Fibroblast of lung (primary cell): ENCODE measurements at regions not wholly inside any gene's neighbourhood (a gene's known extent, or its start where the extent isn't known, plus 50 kb on each side); places are given as distances from the start of the nearest gene placed in this dataset.

ENCODE experiments used
- CTCF ChIP-seq, 2 donors: IDR thresholded peaks in 1 of 2; conservative IDR thresholded peaks in 1 of 2; 1 replicate in 1 of 2; 2 replicates in 1 of 2; pipeline ENCODE4 v1.5.1; 2011 to 2012; ENCODE audit warnings: low read length in 2 of 2, control low read depth in 1 of 2, inconsistent platforms in 1 of 2, low read depth in 1 of 2, mild to moderate bottlenecking in 1 of 2
- EZH2 ChIP-seq: IDR thresholded peaks from 2 replicates; pipeline ENCODE4 v1.5.1; 2012; ENCODE audit warnings: low read length, control low read depth, mild to moderate bottlenecking; ENCODE audit errors: missing control alignments

- TF ChIP-seq CTCF (conservative IDR thresholded peaks at IDR 0.05 in 1 of 2, IDR thresholded peaks at IDR 0.05 in 1 of 2; ENCODE audit: low read depth in 1 of 2, low read length in 2 of 2): no peak
- TF ChIP-seq EZH2: no peak
These were observed 469.8 kb upstream of the SEL1L start for GRCh38 chr14:82003426-82003825.
